ENCODE measurements at regions not wholly inside any gene's neighbourhood (a gene's known extent, or its start where the extent isn't known, plus 50 kb on each side); places are given as distances from the start of the nearest gene placed in this dataset.

- TF ChIP-seq, protein P1, sequence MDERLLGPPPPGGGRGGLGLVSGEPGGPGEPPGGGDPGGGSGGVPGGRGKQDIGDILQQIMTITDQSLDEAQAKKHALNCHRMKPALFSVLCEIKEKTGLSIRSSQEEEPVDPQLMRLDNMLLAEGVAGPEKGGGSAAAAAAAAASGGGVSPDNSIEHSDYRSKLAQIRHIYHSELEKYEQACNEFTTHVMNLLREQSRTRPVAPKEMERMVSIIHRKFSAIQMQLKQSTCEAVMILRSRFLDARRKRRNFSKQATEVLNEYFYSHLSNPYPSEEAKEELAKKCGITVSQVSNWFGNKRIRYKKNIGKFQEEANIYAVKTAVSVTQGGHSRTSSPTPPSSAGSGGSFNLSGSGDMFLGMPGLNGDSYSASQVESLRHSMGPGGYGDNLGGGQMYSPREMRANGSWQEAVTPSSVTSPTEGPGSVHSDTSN (CRISPR knock-in tag; IDR thresholded peaks at IDR 0.05; ENCODE audit: low read depth) = no peak
- TF ChIP-seq, protein P1 (tag; conservative IDR thresholded peaks at IDR 0.05; ENCODE audit: low read depth) = no peak
- TF ChIP-seq SRF (CRISPR knock-in tag; IDR thresholded peaks at IDR 0.05) = no peak
- TF ChIP-seq ADNP (tag; IDR thresholded peaks at IDR 0.05) = no peak
- no peak for TF ChIP-seq SREBF1 (IDR thresholded peaks at IDR 0.05; ENCODE audit: borderline replicate concordance, low read depth, low read length)
- TF ChIP-seq, protein P2, sequence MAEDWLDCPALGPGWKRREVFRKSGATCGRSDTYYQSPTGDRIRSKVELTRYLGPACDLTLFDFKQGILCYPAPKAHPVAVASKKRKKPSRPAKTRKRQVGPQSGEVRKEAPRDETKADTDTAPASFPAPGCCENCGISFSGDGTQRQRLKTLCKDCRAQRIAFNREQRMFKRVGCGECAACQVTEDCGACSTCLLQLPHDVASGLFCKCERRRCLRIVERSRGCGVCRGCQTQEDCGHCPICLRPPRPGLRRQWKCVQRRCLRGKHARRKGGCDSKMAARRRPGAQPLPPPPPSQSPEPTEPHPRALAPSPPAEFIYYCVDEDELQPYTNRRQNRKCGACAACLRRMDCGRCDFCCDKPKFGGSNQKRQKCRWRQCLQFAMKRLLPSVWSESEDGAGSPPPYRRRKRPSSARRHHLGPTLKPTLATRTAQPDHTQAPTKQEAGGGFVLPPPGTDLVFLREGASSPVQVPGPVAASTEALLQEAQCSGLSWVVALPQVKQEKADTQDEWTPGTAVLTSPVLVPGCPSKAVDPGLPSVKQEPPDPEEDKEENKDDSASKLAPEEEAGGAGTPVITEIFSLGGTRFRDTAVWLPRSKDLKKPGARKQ (CRISPR knock-in tag; IDR thresholded peaks at IDR 0.05) = no peak
- TF ChIP-seq, protein P3, sequence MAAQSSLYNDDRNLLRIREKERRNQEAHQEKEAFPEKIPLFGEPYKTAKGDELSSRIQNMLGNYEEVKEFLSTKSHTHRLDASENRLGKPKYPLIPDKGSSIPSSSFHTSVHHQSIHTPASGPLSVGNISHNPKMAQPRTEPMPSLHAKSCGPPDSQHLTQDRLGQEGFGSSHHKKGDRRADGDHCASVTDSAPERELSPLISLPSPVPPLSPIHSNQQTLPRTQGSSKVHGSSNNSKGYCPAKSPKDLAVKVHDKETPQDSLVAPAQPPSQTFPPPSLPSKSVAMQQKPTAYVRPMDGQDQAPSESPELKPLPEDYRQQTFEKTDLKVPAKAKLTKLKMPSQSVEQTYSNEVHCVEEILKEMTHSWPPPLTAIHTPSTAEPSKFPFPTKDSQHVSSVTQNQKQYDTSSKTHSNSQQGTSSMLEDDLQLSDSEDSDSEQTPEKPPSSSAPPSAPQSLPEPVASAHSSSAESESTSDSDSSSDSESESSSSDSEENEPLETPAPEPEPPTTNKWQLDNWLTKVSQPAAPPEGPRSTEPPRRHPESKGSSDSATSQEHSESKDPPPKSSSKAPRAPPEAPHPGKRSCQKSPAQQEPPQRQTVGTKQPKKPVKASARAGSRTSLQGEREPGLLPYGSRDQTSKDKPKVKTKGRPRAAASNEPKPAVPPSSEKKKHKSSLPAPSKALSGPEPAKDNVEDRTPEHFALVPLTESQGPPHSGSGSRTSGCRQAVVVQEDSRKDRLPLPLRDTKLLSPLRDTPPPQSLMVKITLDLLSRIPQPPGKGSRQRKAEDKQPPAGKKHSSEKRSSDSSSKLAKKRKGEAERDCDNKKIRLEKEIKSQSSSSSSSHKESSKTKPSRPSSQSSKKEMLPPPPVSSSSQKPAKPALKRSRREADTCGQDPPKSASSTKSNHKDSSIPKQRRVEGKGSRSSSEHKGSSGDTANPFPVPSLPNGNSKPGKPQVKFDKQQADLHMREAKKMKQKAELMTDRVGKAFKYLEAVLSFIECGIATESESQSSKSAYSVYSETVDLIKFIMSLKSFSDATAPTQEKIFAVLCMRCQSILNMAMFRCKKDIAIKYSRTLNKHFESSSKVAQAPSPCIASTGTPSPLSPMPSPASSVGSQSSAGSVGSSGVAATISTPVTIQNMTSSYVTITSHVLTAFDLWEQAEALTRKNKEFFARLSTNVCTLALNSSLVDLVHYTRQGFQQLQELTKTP (IDR thresholded peaks at IDR 0.05; ENCODE audit: low read depth in 1 of 2, partially characterized antibody in 2 of 2) = no peak
- no peak for TF ChIP-seq FOXP1 (CRISPR knock-in tag; IDR thresholded peaks at IDR 0.05)
- TF ChIP-seq MIER1 (IDR thresholded peaks at IDR 0.05; ENCODE audit: low read depth) = no peak
- no peak for TF ChIP-seq DDX20 (tag; IDR thresholded peaks at IDR 0.05; ENCODE audit: low read depth)
- no peak for TF ChIP-seq REST (IDR thresholded peaks at IDR 0.05; ENCODE audit: borderline replicate concordance)
- no peak for TF ChIP-seq REST (CRISPR knock-in tag; IDR thresholded peaks at IDR 0.05; ENCODE audit: low read depth)
These were observed 58.9 kb upstream of the RESF1 start (continued) for GRCh38 chr12:31900271-31900670.

Measured in K562 (cell line).